Keratinocyte (primary cell): ENCODE measurements at regions not wholly inside any gene's neighbourhood (a gene's known extent, or its start where the extent isn't known, plus 50 kb on each side); places are given as distances from the start of the nearest gene placed in this dataset.

Experiments
- DNase-seq: peaks from one replicate; pipeline ENCODE4 v3.0.0-alpha.2; 2011; ENCODE audit warnings: low read depth, missing footprints, low spot score
- FAIRE-seq: peaks from 2 replicates; lab custom pipeline; 2011; peaks lifted over from hg19 to GRCh38; lab: Jason Lieb, UNC
- H2AFZ ChIP-seq: 2 replicates; pipeline ENCODE4 v1.6.0; 2012; ENCODE audit warnings: low read length, control low read depth, inconsistent platforms; ENCODE audit not compliant: control insufficient read depth
- H3K27ac ChIP-seq: 2 replicates; pipeline ENCODE4 v1.5.1; 2011; ENCODE audit warnings: low read length; ENCODE audit not compliant: control insufficient read depth, insufficient read depth
- H3K27me3 ChIP-seq: 3 replicates; pipeline ENCODE4 v1.6.0; 2011; ENCODE audit warnings: low read length; ENCODE audit not compliant: control insufficient read depth, insufficient read depth; ENCODE audit errors: extremely low read depth
- H3K36me3 ChIP-seq, 2 experiments: 2 replicates in 1 of 2; 3 replicates in 1 of 2; pipeline ENCODE4 v1.5.1; 2011; ENCODE audit warnings: low read length in 2 of 2, mild to moderate bottlenecking in 1 of 2; ENCODE audit not compliant: control insufficient read depth in 2 of 2, insufficient read depth in 2 of 2; ENCODE audit errors: extremely low read depth in 1 of 2
- H3K4me1 ChIP-seq: 3 replicates; pipeline ENCODE4 v1.5.1; 2011; ENCODE audit warnings: low read length; ENCODE audit not compliant: control insufficient read depth, insufficient read depth; ENCODE audit errors: extremely low read depth
- H3K4me2 ChIP-seq: 3 replicates; pipeline ENCODE4 v1.6.0; 2011; ENCODE audit warnings: low read depth, low read length; ENCODE audit not compliant: control insufficient read depth, insufficient read depth; ENCODE audit errors: extremely low read depth
- H3K4me3 ChIP-seq, 3 experiments: fragments of 200-600 bp in 1 of 3; sonication (generic) in 1 of 3; 2 replicates in 2 of 3; 3 replicates in 1 of 3; pipeline ENCODE4 v1.5.1; 2011 to 2016; ENCODE audit warnings: low read length in 3 of 3, mild to moderate bottlenecking in 3 of 3, control low read depth in 2 of 3, inconsistent platforms in 1 of 3, low read depth in 1 of 3, mixed read lengths in 1 of 3, mixed run types in 1 of 3, moderate library complexity in 1 of 3; ENCODE audit not compliant: control insufficient read depth in 2 of 3, insufficient read depth in 2 of 3; ENCODE audit errors: extremely low read depth in 1 of 3
- H3K79me2 ChIP-seq: 2 replicates; pipeline ENCODE4 v1.6.0; 2012; ENCODE audit warnings: low read length; ENCODE audit not compliant: control insufficient read depth, insufficient read depth
- H3K9ac ChIP-seq: 3 replicates; pipeline ENCODE4 v1.6.0; 2011; ENCODE audit warnings: low read length; ENCODE audit not compliant: control insufficient read depth, insufficient read depth; ENCODE audit errors: extremely low read depth
- H3K9me1 ChIP-seq: 3 replicates; pipeline ENCODE4 v1.6.0; 2011; ENCODE audit warnings: low read length; ENCODE audit not compliant: control insufficient read depth, insufficient read depth; ENCODE audit errors: extremely low read depth
- H3K9me3 ChIP-seq: 2 replicates; pipeline ENCODE4 v1.5.1; 2012; ENCODE audit warnings: low read depth, low read length; ENCODE audit not compliant: control insufficient read depth
- H4K20me1 ChIP-seq: 3 replicates; pipeline ENCODE4 v1.6.0; 2011; ENCODE audit warnings: low read length; ENCODE audit not compliant: control insufficient read depth, insufficient read depth; ENCODE audit errors: extremely low read depth
- EZH2 ChIP-seq: IDR thresholded peaks from one replicate; pipeline ENCODE4 v1.6.1; 2012; ENCODE audit warnings: inconsistent platforms, mild to moderate bottlenecking, low read length, moderate library complexity
- dilution Hi-C: fragments of 300-500 bp; cut with MboI; formaldehyde crosslinking; loops from one replicate; pipeline ENCODE4 v1.7.0; 2020; ENCODE audit warnings: low sequenced_read_pairs; ENCODE audit not compliant: extremely low pct_ligation_motif_present
- TF ChIP-seq, protein P1 (sequence below), 3 experiments: IDR thresholded peaks in 1 of 3; conservative IDR thresholded peaks in 1 of 3; optimal IDR thresholded peaks in 1 of 3; 2 replicates in 2 of 3; 3 replicates in 1 of 3; pipeline versions ENCODE3 to v1.5.1; 2011; ENCODE audit warnings: low read length in 3 of 3, mild to moderate bottlenecking in 3 of 3, moderate library complexity in 2 of 3, control low read depth in 1 of 3, inconsistent platforms in 1 of 3; ENCODE audit not compliant: insufficient read depth in 2 of 3; ENCODE audit errors: extremely low read depth in 1 of 3

DNA sequence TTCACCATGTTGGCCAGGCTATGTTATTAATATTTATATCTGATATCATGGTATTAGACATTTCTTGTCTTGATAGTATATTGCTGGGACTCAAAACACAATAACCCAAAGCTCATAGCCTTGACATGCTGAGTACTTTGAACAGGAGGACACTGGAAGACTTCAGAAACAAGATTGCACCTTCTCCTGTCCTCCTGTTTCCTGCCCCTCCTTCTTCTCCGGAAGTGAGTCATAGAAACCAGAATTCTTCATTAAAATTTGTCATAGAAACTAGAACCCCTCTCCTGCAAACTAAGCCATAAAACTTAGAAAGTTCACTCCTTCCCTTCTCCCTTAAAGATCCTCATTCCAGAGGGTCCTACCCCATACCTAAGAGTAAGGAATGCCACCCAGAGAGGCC is 400.2 kb downstream of the SLITRK5 start:
- Histone ChIP-seq H3K79me2 (no peaks in the 10 kb centered on the region), H3K4me3 (no peak overlapping the region), H3K9me3 (no peaks in the 10 kb centered on the region), H3K4me1 (no peaks in the 10 kb centered on the region), H3K9me1 (no peaks in the 10 kb centered on the region), H3K9ac (no peak overlapping the region), H3K36me3 (no peaks in the 10 kb centered on the region), H3K27ac (no peak overlapping the region), H3K27me3 (no peaks in the 10 kb centered on the region), H4K20me1 (no peaks in the 10 kb centered on the region), H2AFZ (no peak overlapping the region), H3K4me2 (no peak overlapping the region)
- FAIRE-seq (no peak), DNase-seq (no peak)
- dilution Hi-C loops, result no loop called here
- no peak for TF ChIP-seq EZH2
- TF ChIP-seq, protein P1, sequence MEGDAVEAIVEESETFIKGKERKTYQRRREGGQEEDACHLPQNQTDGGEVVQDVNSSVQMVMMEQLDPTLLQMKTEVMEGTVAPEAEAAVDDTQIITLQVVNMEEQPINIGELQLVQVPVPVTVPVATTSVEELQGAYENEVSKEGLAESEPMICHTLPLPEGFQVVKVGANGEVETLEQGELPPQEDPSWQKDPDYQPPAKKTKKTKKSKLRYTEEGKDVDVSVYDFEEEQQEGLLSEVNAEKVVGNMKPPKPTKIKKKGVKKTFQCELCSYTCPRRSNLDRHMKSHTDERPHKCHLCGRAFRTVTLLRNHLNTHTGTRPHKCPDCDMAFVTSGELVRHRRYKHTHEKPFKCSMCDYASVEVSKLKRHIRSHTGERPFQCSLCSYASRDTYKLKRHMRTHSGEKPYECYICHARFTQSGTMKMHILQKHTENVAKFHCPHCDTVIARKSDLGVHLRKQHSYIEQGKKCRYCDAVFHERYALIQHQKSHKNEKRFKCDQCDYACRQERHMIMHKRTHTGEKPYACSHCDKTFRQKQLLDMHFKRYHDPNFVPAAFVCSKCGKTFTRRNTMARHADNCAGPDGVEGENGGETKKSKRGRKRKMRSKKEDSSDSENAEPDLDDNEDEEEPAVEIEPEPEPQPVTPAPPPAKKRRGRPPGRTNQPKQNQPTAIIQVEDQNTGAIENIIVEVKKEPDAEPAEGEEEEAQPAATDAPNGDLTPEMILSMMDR (optimal IDR thresholded peaks at IDR 0.05 in 1 of 3, IDR thresholded peaks at IDR 0.05 in 1 of 3, conservative IDR thresholded peaks at IDR 0.05 in 1 of 3; ENCODE audit: extremely low read depth in 1 of 3, insufficient read depth in 2 of 3, low read length in 3 of 3), result no peak

DNA sequence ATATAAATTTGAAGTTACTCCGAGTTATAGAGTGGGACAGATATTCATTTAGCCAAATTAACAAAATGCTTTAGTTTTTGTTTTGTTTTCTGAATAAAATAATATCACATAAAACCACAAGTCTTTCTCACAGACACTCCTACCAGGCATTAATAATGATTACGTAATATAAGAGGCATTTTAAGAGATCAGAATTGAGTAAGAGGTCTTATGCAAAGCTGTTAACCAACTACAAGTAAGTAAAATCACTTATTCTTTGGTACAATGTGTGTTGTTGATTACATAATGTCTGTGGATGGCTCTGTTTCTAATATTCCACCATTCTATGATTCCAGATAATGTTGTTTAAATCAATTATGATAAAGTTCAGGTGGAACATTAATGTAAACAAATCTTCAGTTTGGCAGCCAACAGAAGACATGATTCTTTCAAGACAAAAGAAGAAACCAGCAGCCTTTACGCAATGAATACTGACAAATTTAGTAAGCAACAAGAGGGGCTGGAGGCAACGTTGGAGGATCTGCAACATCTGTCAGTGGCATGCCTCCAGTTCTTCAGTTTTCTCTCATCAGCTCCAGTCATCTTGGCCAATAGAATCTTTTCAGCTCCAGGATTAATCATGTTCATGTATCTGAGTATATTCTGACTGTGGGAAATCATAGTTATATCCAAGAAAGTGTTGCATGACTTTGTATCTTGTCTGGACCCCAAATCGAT is 403.8 kb downstream of the SLITRK5 start:
- H3K79me2 ChIP-seq, result no peaks in the 10 kb centered on the region
- FAIRE-seq, result no peak
- no peak overlapping the region for H3K27ac ChIP-seq
- DNase-seq, result no peak
- H3K9me1 ChIP-seq, result no peaks in the 10 kb centered on the region
- no peak overlapping the region for H2AFZ ChIP-seq
- no peaks in the 10 kb centered on the region for H3K9me3 ChIP-seq
- dilution Hi-C loops, result no loop called here
- H3K4me1 ChIP-seq, result no peaks in the 10 kb centered on the region
- no peaks in the 10 kb centered on the region for H4K20me1 ChIP-seq
- no peak overlapping the region for H3K4me2 ChIP-seq
- TF ChIP-seq EZH2, result no peak
- TF ChIP-seq, protein P1 (optimal IDR thresholded peaks at IDR 0.05 in 1 of 3, IDR thresholded peaks at IDR 0.05 in 1 of 3, conservative IDR thresholded peaks at IDR 0.05 in 1 of 3; ENCODE audit: extremely low read depth in 1 of 3, insufficient read depth in 2 of 3, low read length in 3 of 3), result no peak
- H3K9ac ChIP-seq, result no peak overlapping the region
- no peaks in the 10 kb centered on the region for H3K27me3 ChIP-seq
- H3K36me3 ChIP-seq, result no peaks in the 10 kb centered on the region
- no peak overlapping the region for H3K4me3 ChIP-seq
